H9 (cell line): ENCODE measurements at regions not wholly inside any gene's neighbourhood (a gene's known extent, or its start where the extent isn't known, plus 50 kb on each side); places are given as distances from the start of the nearest gene placed in this dataset.

Experiments used
- DNase-seq: peaks from one replicate; pipeline ENCODE4 v3.0.0-alpha.2; 2017
- H2AFZ ChIP-seq: one replicate; pipeline ENCODE4 v1.6.1; 2013; ENCODE audit warnings: mild to moderate bottlenecking, low read length, control low read depth, moderate library complexity
- H2AK5ac ChIP-seq: 2 replicates; pipeline ENCODE4 v1.6.1; 2013; ENCODE audit warnings: low read length, control low read depth, mixed read lengths; ENCODE audit not compliant: insufficient read length
- H2BK120ac ChIP-seq: one replicate; pipeline ENCODE4 v1.6.1; 2013; ENCODE audit warnings: low read depth, mild to moderate bottlenecking, low read length, control low read depth, inconsistent platforms; ENCODE audit not compliant: poor library complexity, severe bottlenecking
- H2BK12ac ChIP-seq: 2 replicates; pipeline ENCODE4 v1.6.1; 2013; ENCODE audit warnings: low read length, control low read depth, mixed read lengths, low read depth; ENCODE audit not compliant: insufficient read length
- H2BK15ac ChIP-seq: 2 replicates; pipeline ENCODE4 v1.6.1; 2013; ENCODE audit warnings: low read depth, low read length, control low read depth
- H2BK20ac ChIP-seq: one replicate; pipeline ENCODE4 v1.6.1; 2013; ENCODE audit warnings: low read depth, mild to moderate bottlenecking, low read length, control low read depth, inconsistent platforms; ENCODE audit not compliant: poor library complexity, severe bottlenecking
- H2BK5ac ChIP-seq: 2 replicates; pipeline ENCODE4 v1.6.1; 2013; ENCODE audit warnings: low read length, control low read depth, mixed read lengths; ENCODE audit not compliant: insufficient read length
- H3K14ac ChIP-seq: 2 replicates; pipeline ENCODE4 v1.6.1; 2013; ENCODE audit warnings: low read length, control low read depth; ENCODE audit not compliant: insufficient read depth
- H3K18ac ChIP-seq: 2 replicates; pipeline ENCODE4 v1.6.1; 2013; ENCODE audit warnings: low read depth, mild to moderate bottlenecking, mixed read lengths, low read length, control low read depth; ENCODE audit not compliant: insufficient read length
- H3K23ac ChIP-seq: 2 replicates; pipeline ENCODE4 v1.6.1; 2013; ENCODE audit warnings: low read length, control low read depth, mixed read lengths, low read depth; ENCODE audit not compliant: insufficient read length
- H3K23me2 ChIP-seq: 2 replicates; pipeline ENCODE4 v1.6.1; 2013; ENCODE audit warnings: low read depth, mild to moderate bottlenecking, mixed read lengths, low read length, control low read depth; ENCODE audit not compliant: insufficient read length, poor library complexity, severe bottlenecking
- H3K27ac ChIP-seq: 2 replicates; pipeline ENCODE4 v1.5.1; 2013; ENCODE audit warnings: low read length, control low read depth, mixed read lengths, low read depth; ENCODE audit not compliant: insufficient read length
- H3K27me3 ChIP-seq: 2 replicates; pipeline ENCODE4 v1.6.1; 2013; ENCODE audit warnings: low read length, control low read depth, inconsistent platforms; ENCODE audit not compliant: insufficient read depth
- H3K4ac ChIP-seq: 2 replicates; pipeline ENCODE4 v1.6.1; 2013; ENCODE audit warnings: low read depth, mild to moderate bottlenecking, control low read depth, inconsistent platforms, low read length, moderate library complexity
- H3K4me1 ChIP-seq: 2 replicates; pipeline ENCODE4 v1.6.1; 2013; ENCODE audit warnings: low read length, control low read depth, inconsistent platforms; ENCODE audit not compliant: insufficient read depth
- H3K4me2 ChIP-seq: 2 replicates; pipeline ENCODE4 v1.6.1; 2013; ENCODE audit warnings: low read length, control low read depth, mixed read lengths; ENCODE audit not compliant: insufficient read length, insufficient read depth
- H3K56ac ChIP-seq: 2 replicates; pipeline ENCODE4 v1.6.1; 2013; ENCODE audit warnings: low read depth, mild to moderate bottlenecking, mixed read lengths, low read length, control low read depth; ENCODE audit not compliant: insufficient read length
- H3K79me1 ChIP-seq: 2 replicates; pipeline ENCODE4 v1.6.1; 2013; ENCODE audit warnings: low read depth, mild to moderate bottlenecking, moderate library complexity, low read length, control low read depth, inconsistent platforms; ENCODE audit not compliant: insufficient read depth, poor library complexity, severe bottlenecking
- H3K79me2 ChIP-seq: 2 replicates; pipeline ENCODE4 v1.6.1; 2013; ENCODE audit warnings: low read length, control low read depth, inconsistent platforms; ENCODE audit not compliant: insufficient read depth
- H3K9ac ChIP-seq: 2 replicates; pipeline ENCODE4 v1.6.1; 2013; ENCODE audit warnings: low read length, control low read depth, mixed read lengths; ENCODE audit not compliant: insufficient read length; ENCODE audit errors: extremely low read depth
- H3K9me3 ChIP-seq: one replicate; pipeline ENCODE4 v1.6.1; 2013; ENCODE audit warnings: low read depth, low read length, inconsistent platforms; ENCODE audit not compliant: control insufficient read depth
- H3T11ph ChIP-seq: one replicate; pipeline ENCODE4 v1.6.1; 2013; ENCODE audit warnings: mild to moderate bottlenecking, low read length, control low read depth, inconsistent platforms
- H4K20me1 ChIP-seq: one replicate; pipeline ENCODE4 v1.6.1; 2013; ENCODE audit not compliant: control insufficient read depth, insufficient read length, insufficient read depth
- H4K5ac ChIP-seq: 2 replicates; pipeline ENCODE4 v1.6.1; 2013; ENCODE audit warnings: low read depth, mild to moderate bottlenecking, mixed read lengths, low read length, control low read depth; ENCODE audit not compliant: insufficient read length
- H4K8ac ChIP-seq: replicated peaks from 2 replicates; pipeline ENCODE4 v1.6.1; 2013; ENCODE audit warnings: low read length, control low read depth, mixed read lengths, low read depth; ENCODE audit not compliant: insufficient read length
- H4K91ac ChIP-seq: 2 replicates; pipeline ENCODE4 v1.6.1; 2013; ENCODE audit warnings: low read depth, mild to moderate bottlenecking, moderate library complexity, mixed read lengths, low read length, control low read depth; ENCODE audit not compliant: insufficient read length
- H3K27ac Mint-ChIP-seq, 3 experiments: 2 replicates in 2 of 3; 3 replicates in 1 of 3; pipeline ENCODE4 v1.8.0; 2020 to 2021; ENCODE audit warnings: mixed read lengths in 3 of 3, mild to moderate bottlenecking in 1 of 3, moderate library complexity in 1 of 3
- H3K27me3 Mint-ChIP-seq: 2 replicates; pipeline ENCODE4 v1.8.0; 2021; ENCODE audit warnings: low read depth, mild to moderate bottlenecking, moderate library complexity, mixed read lengths
- H3K36me3 Mint-ChIP-seq, 3 experiments: 2 replicates in 2 of 3; 3 replicates in 1 of 3; pipeline ENCODE4 v1.8.0; 2020 to 2021; ENCODE audit warnings: low read depth in 3 of 3, mixed read lengths in 3 of 3; ENCODE audit not compliant: insufficient read depth in 1 of 3
- H3K4me1 Mint-ChIP-seq, 2 experiments: 2 replicates each; pipeline ENCODE4 v1.8.0; 2020; ENCODE audit warnings: mixed read lengths in 2 of 2
- H3K4me3 Mint-ChIP-seq, 2 experiments: 2 replicates in 1 of 2; 3 replicates in 1 of 2; pipeline ENCODE4 v1.8.0; 2020 to 2021; ENCODE audit warnings: mild to moderate bottlenecking in 2 of 2, mixed read lengths in 2 of 2, moderate library complexity in 1 of 2
- H3K9me3 Mint-ChIP-seq, 2 experiments: 2 replicates in 1 of 2; 3 replicates in 1 of 2; pipeline ENCODE4 v1.8.0; 2020; ENCODE audit warnings: mild to moderate bottlenecking in 2 of 2, mixed read lengths in 2 of 2, moderate library complexity in 1 of 2
- CTCF ChIP-seq: fragments of 200-600 bp; sonication (generic); conservative IDR thresholded peaks from 3 replicates; pipeline ENCODE4 v1.8.0; 2021; ENCODE audit warnings: antibody characterized with exemption, mild to moderate bottlenecking
- WGBS: extraction: QIAGEN DNeasy Blood & Tissue Kit; methylation state at CpG from one replicate; pipeline ENCODE4 v1.1.7; 2013; ENCODE audit warnings: missing lambda C conversion rate, low lambda C conversion rate, mixed read lengths; ENCODE audit not compliant: insufficient read length; ENCODE audit errors: extremely low coverage; 5-methylcytosine and 5-hydroxymethylcytosine counted together

GRCh38 chr5:96091874-96092273 is 130.2 kb upstream of the ELL2 start:
- WGBS: no CpG with 5 or more reads among the region's 1 CpG
- no peak overlapping the region for H4K5ac ChIP-seq

More at GRCh38 chr5:96091874-96092273, 130.2 kb upstream of the ELL2 start:
- Mint-ChIP-seq H3K4me1 (peaks cover 46 to 54% of the 10 kb centered on the region in 2 experiments), H3K27ac (no peak overlapping the region), H3K36me3 (peaks cover 3 to 4% (median 3%) of the 10 kb centered on the region in 3 experiments; a peak in 4 of 7 replicates), H3K9me3 (peaks cover 0 to 3% of the 10 kb centered on the region in 2 experiments; a peak in 2 of 5 replicates), H3K4me3 (no peak overlapping the region), H3K27me3 (no peaks in the 10 kb centered on the region)
- TF ChIP-seq CTCF: no peak
- H2AK5ac ChIP-seq: no peak overlapping the region
- no peak overlapping the region for H3K9ac ChIP-seq
- no peak overlapping the region for H3K4ac ChIP-seq
- H3K79me2 ChIP-seq: no peaks in the 10 kb centered on the region
- peaks cover 12% of the 10 kb centered on the region for H3K4me1 ChIP-seq
- H3K23me2 ChIP-seq: no peaks in the 10 kb centered on the region
- no peak overlapping the region for H3K14ac ChIP-seq
- H2BK12ac ChIP-seq: no peak overlapping the region
- no peak for DNase-seq
- no peaks in the 10 kb centered on the region for H3K27me3 ChIP-seq
- no peak overlapping the region for H4K8ac ChIP-seq
- H2BK20ac ChIP-seq: no peak overlapping the region
- no peak overlapping the region for H2BK15ac ChIP-seq
- H3T11ph ChIP-seq: no peak overlapping the region
- H2AFZ ChIP-seq: no peak overlapping the region
- H4K91ac ChIP-seq: no peak overlapping the region
- H3K4me2 ChIP-seq: no peak overlapping the region
- no peaks in the 10 kb centered on the region for H3K79me1 ChIP-seq
- H3K56ac ChIP-seq: no peak overlapping the region
- no peaks in the 10 kb centered on the region for H3K9me3 ChIP-seq
- no peak overlapping the region for H3K18ac ChIP-seq
- H2BK5ac ChIP-seq: no peak overlapping the region
- no peak overlapping the region for H3K27ac ChIP-seq
- no peak overlapping the region for H2BK120ac ChIP-seq
- no peak overlapping the region for H3K23ac ChIP-seq
- H4K20me1 ChIP-seq: no peaks in the 10 kb centered on the region
